HG02642 (cell line): ENCODE measurements at regions not wholly inside any gene's neighbourhood (a gene's known extent, or its start where the extent isn't known, plus 50 kb on each side); places are given as distances from the start of the nearest gene placed in this dataset.

Experiments
- ATAC-seq: cut with Tn5 transposase; IDR thresholded peaks from one replicate; pipeline ENCODE4 v1.9.1; 2021; ENCODE audit warnings: mild to moderate bottlenecking; ENCODE audit not compliant: unreplicated experiment, poor library complexity

DNA sequence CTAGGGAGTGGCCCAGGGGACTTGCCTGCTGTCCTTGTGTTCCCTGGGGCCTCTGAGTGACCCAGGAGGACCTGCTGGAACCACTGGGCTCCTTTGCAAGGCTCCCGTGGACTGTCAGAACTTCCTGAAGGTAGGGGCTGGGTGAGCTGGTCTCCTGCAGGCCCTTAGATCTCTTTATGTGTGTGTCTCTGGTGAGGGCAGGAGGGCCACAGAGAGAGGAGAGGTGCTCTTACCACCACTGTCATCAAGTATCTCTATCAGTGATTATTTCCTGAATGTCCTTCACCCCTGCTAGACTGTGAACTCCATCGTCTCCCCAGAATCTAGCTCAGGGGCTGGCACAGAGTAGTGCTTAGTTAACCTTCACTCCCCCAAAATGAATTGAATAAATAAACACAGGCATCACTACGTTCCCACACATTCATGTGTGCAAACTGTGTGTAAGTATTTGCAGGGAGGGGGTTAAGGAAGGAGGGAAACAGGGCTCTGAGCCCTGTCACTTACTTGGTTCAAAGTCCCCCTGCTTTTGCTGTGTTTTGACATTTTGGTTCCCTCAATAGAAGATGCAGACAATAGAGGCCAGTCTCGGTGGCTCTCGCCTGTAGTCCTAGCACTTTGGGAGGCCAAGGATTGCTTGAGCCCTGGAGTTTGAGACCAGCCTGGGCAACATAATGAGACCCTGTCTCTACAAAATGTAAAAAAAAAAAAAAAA, 100.8 kb upstream of the HAAO start:
- no peak for ATAC-seq

DNA sequence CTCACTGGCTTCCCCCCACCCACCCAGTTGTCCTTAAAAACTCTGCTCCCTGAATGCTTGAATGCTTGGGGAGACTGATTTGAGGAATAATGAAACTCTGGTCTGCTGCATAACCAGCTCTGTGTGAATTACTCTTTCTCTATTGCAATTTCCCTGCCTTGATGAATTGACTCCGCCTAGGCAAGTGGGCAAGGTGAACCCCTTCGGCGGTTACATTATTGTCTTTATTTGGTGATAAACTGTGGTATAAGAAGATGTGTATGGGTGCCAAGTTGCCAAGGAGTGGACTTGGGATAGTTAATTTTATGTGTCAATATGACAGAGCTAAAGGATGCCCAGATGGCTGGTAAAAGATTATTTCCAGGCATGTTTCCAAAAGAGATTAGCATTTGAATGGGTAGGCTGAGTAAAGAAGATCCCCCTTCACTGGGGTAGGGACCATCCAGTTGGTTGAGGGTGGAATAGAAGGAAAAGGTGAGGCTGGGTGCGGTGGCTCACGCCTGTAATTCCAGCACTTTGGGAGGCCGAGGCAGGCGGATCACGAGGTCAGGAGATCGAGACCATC, 98.5 kb upstream of the HAAO start:
- no peak for ATAC-seq

DNA sequence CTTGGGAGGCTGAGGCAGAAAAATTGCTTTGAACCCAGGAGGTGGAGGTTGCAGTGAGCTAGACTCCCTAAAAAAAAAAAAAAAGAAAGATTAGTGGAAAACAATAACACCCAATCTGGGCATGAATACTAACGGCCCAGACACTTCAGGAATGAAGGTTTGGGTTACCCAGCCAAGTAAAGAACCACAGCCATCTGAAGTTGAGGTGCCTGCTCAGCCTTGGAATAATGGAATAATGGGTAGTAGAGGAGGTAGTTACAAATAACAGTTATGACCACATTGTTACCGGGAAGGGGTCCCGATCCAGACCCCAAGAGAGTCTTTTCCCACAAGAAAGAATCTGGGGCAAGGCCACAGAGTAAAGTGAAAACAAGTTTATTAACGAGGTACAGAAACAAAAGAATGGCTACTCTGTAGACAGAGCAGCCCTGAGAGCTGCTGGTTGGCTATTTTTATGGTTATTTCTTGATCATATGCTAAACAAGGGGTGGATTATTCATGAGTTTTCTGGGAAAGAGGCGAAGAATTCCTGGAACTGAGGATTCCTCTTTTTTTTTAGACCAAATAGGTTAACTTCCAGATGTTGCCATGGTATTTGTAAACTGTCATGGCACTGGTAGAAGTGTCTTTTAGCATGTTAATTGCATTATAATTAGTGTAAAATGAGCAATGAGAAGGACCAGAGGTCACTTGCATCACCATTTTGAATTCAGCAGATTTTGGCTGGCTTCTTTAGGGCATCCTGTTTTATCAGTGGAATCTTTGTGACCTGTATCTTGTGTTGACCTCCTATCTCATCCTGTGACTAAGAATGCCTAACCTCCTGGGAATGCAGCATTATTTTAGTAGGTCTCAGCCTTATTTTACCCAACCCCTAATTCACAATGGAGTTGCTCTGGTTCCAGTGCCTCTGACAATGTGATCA, 96.2 kb upstream of the HAAO start:
- ATAC-seq = no peak

DNA sequence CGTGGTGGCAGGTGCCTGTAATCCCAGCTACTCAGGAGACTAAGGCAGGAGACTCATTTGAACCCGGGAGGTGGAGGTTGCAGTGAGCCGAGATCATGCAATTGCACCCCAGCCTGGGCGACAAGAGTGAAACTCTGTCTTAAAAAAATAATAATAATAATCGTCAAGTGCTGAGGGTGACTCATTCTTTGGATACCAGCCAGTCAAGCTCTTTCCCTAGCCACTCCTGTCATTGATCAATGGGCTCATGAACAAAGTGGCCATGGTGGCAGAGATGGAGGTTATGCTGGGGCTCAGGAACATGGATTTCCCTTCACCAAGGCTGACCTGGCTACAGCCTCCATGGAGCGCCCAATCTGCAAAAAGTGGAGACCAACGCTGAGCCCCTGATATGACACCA, 94.5 kb upstream of the HAAO start:
- no peak for ATAC-seq

DNA sequence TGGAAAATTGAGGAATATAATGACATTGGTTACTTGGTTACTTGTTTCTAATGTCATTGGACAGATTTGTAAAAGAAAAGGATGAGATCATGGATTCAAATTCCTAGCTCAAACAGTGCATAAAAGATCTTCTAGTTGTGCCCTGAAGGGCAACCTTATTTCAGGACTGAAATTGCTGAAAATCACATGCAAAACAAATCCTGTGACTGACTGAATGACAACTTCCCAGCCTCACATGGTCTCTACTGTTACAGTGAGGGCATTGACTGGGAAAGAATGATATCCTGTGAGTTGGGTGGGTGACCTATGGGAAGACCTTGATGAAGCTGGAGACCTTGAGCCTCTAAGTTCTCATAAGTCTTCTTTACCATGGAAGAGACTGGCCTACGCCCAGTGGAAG, 90.4 kb upstream of the HAAO start:
- no peak for ATAC-seq

DNA sequence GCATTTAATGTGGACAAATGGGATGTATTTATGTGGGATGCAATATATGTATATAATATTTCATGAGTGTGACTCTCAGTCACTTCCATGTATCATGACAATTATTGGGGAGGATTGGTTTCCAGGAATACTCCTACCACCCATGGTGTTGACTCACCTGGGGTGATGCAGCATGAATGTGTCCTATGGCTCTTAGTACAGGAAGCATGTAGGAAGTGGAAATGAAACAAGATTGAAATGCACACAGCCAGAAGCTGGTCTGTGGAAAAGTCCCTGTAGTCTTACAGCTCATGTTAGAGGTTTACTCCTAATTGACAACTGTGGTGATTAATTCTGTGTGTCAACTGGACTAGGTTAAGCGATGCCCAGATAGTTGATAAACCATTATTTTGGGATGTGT, 89.3 kb upstream of the HAAO start:
- no peak for ATAC-seq

DNA sequence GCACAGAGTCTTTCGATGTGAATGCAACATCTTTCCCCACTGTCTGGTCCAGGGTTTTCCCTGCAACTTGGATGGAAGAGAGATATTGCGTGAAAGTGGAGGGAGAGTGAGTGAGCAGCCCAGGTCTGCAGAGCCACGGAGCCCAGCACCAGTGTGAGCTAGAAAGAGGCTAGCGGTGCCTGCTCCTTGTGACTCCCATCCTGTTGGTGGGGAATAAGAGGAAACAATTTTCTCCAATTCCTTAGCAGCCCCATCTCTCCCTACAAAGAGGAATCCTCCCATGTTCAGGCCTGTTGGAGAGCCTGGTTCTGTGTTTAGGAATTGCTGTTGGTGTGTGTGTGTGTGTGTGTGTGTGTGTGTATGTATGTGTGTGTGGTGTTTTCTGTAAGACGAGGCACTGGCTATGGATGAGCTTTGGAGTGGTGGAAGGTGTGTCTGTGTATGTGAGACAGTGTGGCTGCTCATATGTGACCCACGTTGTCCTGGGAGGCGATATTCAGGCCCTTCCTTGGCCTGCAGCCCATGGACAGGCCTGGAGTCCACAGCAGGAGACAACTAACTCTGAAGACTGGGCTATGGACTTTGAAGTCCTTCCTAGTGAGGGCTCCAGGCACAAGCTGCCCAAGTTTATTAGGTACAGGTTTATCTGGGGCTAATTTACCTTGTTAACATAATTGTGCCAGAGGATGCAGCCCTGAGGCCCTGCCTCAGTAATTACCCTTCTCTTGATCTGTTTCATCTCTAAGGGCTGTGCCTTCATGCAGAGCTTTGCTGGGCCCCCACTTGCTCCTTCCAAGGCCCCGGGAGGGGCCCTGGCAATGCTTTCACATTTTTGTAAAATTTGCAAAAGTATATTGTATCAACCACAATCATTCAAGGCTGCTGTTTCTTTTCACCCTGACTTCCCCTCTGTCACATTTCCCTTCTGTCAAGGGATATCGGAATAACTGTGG, 88.6 kb upstream of the HAAO start:
- no peak for ATAC-seq

DNA sequence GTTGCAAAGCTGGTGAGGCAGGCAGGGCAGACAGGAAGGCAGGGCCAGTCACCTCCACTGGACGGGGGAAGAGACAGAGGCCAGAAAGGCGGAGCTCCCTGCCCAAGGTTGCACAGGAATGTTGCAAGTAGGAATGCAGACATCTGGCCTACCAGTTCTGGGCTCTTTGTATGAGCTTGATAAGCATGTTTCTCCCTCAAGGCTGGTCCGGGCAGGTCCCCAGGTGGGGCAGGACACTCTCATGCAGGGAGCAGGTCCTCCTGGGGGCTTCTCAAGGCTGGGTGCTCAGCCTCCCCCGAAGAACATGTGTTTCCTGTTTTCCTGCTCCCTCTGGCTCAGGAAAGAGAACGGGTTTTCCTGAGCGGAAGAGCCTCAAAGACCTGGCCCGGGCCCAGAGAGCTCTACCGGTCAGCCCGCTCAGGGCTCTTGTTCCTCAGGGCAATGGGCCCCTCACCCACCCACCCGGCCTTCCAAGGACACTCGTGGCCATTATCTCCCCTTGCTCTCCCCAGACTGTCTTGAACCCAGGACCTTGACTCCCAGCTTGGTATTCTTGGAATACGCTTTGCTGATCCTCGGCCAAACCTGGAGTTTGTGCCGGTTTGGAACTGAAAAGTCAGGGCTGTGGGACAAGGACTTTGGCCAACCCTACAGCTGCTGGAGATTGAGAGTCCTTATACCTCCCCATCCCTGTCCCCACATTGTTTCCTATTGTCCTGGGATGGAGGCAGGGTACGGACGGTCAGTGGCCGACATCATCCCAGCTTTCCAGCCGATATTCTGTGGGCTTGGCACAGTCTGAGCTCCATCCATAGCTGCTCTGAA, 87.7 kb upstream of the HAAO start:
- no peak for ATAC-seq

DNA sequence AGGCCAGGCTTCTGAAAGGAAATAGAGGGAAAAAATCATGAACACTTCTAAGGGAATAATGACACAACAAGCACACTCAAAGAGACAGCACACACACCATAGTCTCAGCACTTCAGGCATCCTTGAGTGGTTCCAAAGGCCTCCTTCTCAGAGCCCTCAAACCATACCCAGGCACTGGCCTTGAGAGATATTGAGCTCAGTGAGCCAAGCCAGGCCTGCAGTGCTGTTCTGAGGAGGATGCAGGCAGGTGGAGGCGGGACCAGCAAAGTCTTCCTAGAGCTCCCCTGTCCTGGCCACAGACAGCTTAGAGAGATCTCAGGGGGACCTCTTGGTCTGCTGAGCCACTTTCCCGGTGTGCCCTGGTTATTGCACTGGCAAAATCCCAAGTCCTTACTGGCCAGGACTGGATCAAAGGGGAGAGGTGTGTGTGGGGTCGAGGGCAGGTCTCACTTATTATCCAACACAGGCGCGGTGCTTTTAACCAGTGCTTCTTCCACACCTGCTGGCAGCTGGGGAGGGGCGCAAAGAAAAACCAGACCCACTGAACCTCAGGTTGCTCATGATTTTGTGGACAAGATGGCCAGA, 86.8 kb upstream of the HAAO start:
- no peak for ATAC-seq

DNA sequence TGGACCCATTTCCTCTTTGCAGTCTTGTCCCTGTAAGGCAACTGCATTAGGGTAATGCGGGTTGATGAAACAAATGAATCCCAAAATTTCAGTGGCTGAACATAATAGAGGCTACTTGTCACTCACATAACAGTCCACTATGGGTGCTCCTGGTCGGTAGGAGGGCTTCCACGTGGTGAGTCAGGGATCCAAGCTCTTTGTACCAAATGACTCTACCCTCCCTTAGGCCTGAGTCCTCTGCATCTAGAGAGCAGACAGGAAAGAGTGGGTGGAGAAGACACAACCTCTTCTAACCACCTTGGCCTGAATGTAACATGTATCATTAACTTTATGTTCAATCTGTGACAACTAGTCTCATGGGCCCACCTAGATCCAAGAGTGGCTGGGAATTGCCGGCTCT, 86.2 kb upstream of the HAAO start:
- peak; percentile 72 for ATAC-seq

DNA sequence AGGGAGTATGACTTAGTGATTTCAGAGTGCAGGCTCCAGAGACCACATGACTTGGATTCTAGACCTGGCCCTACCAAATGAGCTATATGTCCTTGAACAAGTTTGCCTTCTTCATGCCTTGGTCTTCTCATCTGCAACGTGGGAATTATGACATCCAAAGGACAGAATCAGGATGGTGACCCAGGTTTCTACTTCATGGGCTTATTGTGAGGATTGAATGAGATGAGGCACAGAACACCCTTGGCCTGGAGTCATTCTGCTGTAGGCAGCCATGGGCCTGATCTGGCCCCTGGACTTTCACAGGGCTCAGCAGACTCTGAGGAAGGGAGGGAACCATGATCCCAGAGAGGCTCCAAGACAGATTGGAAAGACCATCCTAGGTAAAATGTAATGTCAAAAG, 85.6 kb upstream of the HAAO start:
- no peak for ATAC-seq

DNA sequence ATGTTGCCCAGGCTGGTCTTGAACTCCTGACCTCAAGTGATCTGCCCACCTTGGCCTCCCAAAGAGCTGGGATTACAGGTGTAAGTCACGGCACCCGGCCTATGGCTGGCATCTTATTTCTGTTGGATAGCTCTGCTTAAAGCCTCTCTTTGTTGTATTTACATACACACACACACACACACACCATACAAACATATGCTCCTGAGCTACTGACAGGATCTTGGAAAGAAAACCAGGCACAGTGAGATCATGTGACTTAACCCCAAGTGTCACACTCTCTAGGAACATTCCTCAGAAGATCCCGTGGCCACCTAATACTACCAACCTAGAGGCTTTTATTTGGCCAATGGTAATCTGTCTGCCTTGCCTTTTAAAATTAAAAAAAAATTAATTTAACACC, 85.1 kb upstream of the HAAO start:
- no peak for ATAC-seq

DNA sequence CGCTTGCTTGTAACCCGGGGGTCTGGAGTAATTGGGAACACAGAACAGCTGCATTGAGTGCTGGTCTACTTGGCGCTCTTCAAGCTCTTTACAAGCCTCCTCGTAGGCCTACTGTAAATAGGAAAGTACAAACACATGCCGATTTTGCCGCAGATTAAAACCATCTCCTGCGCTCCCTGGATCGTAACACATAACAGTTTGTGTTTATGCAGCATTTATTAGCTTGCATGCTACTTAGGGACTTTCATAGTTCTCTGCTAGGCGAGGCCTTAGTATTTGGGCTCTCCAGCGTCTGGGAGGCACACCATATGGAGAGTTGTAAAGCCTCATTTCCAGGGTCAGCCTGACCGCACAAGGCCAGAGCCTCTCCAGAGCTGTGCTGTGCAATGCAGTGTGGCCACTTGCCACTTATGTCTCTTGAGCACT, 84.0 kb upstream of the HAAO start:
- no peak for ATAC-seq

DNA sequence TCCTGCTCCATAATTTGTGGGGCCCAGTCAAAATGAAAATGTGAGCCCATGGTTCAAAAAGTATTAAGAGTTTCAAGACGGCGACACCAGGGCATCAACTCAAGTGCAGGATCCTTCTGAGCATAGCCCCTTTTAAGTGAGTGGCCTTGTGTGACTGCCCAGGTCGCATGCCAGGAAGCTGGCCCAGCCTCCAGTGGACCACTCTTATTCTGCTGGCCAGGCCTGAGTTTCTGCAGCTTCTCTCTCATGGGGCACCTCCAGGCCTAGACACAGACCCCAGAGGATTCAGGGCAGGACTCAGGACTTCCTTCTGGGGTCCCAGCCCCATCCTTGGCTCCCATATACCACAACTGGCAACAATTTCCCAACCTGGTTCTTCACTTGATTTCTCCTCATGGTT, 83.5 kb upstream of the HAAO start:
- no peak for ATAC-seq

DNA sequence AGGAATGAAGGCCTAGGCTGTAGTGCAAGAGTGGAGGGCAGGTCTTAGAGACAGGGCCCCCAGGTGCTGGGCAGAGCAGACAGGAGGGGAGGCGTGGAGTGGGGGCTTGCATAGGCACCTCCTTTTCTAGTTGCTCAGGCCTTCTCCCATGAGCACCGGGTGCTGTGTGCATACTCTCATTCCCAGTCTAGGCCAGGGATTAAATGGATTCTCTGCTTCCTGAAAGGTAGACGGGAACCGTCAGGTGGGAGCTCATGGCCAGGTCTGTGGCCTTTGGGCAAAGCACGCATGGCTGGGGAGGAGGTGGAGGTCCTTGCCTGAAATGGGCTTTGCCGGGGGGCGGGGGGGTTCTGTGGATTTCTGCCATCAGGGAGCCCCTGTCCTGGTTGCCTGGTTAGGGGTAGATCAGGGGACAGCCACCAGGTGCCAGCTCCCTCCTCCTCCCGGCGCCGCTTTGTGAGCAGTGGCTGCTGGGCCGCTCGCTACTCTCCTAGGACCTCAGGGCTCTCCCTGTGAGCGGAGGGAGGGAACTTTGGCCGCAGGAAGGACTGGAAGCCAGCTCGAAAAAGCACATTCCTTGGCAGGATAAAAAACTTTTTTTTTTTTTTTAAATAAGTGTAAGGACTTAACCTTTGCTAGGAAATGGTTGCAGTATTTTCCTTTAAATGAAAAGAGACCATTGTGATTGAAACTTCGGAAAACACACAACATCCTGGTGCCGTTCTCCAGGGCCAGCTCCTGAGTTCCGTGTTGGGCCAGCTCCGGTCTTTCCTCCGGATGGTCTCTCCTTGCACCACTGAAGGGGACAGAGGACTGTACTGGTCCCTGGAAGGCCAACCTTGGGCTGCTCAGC, 82.8 kb upstream of the HAAO start:
- ATAC-seq = no peak

DNA sequence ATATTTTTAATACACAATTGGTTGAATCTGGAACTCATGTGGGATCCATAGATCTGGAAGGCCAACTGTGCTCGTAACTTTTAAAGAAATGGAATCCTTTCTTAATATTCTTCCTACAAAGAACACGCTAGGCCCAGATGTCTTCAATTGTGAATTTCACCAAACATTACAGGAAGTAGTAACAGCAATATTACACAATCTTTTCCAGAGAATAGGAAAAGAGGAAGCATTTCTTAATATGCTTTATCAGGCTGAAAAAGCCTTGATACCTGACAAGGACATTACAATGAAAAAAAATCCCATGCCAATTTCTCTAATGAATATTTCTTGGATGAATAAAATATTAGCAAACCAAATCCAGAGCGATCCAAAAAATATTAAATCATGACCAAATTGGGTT, 80.3 kb upstream of the HAAO start:
- no peak for ATAC-seq

DNA sequence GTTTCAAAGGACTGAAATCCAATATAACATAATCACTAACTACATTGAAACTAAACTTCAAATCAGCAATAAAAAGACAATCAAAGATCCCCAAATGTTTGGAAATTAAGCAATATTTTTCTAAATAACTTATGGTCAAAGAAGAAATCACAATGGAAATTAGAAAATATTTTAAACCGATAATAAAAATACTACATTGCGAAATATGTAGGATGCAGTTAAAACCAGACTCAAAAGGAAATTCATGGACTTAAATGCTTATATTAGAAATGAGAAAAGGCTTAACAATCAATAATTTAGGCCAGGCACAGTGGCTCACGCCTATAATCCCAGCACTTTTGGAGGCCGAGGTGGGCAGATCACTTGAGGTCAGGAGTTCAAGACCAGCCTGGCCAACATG, 79.0 kb upstream of the HAAO start:
- ATAC-seq = no peak

DNA sequence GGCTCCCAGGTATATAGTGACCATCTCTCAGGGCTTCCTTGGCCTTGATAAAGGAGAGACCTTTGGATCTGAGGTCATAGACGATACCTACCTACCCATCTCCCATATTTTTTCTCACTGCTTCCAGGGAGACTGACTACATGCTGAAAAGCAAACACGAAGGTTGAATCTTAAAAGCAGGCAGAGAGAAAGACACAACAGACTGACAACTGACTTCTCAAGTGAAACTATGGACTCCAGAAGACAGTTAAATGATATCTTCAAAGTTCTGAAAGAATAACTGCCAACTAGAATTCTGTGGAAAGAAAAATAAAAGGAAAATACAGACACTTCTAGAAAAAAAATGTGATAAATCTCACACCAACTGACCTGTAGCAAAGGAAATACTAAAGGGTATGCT, 76.5 kb upstream of the HAAO start:
- no peak for ATAC-seq
